Nucleus accumbens (tissue), 56 donors: ENCODE measurements at regions not wholly inside any gene's neighbourhood (a gene's known extent, or its start where the extent isn't known, plus 50 kb on each side); places are given as distances from the start of the nearest gene placed in this dataset.

Source experiments
- DNase-seq, 56 donors: peaks; one replicate each; lab custom pipeline; 2025; lab: John Stamatoyannopoulos, UW

- no peak for DNase-seq
These were observed 343.7 kb downstream of the GLRX3 start for GRCh38 chr10:130479926-130480325.

DNA sequence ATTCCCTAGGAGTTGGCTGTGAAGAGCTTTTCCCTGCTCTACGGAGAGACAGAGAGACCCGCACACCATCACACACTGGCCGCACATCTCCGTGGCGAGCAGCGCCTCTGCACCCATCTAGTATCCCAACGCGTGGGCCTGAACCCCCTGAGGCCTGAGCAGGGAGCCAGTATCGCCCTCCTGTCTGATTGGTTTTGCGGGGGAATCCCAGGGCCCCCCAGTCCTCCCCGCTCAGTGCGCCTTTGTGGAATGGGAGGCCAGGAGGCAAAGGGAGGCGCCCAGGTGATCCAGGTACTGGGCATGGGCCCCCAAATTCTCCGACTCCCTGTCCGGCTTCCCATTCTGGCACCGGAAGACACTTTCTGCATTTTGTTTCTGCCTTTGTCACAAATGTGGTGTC lies 344.3 kb downstream of the GLRX3 start:
- DNase-seq, result no peak

DNA sequence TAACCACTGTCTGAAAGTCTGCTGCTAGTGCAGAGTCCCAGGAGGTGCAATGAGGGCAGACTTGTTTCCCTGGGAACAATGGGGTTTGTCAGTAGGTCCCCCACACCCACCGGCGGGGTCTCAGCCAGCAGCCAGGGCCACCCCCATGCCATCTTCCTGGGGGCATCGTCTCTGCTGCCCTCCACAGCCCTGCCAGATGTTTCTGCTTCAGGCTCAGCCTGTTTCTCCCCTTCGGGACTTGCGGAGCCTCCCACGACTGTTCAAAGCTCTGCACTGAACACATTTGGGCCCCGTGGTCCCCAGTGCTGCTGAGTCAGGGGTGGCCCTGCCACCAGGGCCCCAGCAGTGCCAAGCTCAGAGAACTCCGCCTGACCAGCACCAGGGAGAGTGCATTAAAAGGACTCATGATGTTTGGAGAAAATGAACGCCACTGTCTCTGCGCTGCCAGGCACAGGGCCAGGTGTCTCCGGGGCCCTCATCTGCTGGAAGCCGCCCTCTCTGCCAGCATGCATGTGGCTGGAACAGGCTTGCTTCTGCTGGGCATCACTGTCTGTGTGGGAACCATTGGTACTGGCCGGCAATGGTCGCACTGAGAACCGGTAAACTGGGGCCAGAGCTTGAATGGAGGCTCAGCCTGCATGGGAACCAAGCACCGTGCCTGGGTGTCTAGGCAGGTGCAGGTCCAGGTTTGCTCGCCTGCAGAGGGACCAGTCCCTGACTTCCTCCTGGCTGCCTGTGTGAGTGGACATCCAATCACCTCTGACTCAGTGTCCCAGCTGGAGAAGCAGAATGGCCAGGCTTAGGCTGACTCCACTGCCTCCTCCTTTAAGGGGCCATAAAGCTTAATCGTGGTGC lies 345.1 kb downstream of the GLRX3 start:
- peak in 1 of 56 donors; percentile 10 for DNase-seq

DNA sequence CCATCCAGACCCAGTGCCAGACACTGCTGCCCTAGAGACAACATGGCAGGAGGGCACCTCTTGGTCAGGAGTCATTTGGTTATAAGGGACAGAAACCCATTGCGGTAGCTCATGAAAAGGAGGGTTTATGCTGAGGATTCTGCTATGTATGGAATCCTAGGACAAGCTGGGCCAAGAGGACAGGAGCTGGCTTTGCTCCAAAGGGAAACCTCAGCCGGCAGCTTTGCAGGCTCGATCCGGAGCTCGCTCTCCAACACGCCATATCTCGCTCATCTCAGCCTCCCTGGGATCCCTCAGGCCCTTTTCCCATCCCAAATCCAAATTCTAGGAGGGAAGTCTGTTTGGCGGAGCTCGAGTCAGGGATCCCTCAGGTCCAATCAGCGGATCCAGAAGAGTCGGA lies 345.7 kb downstream of the GLRX3 start:
- DNase-seq, result no peak

DNA sequence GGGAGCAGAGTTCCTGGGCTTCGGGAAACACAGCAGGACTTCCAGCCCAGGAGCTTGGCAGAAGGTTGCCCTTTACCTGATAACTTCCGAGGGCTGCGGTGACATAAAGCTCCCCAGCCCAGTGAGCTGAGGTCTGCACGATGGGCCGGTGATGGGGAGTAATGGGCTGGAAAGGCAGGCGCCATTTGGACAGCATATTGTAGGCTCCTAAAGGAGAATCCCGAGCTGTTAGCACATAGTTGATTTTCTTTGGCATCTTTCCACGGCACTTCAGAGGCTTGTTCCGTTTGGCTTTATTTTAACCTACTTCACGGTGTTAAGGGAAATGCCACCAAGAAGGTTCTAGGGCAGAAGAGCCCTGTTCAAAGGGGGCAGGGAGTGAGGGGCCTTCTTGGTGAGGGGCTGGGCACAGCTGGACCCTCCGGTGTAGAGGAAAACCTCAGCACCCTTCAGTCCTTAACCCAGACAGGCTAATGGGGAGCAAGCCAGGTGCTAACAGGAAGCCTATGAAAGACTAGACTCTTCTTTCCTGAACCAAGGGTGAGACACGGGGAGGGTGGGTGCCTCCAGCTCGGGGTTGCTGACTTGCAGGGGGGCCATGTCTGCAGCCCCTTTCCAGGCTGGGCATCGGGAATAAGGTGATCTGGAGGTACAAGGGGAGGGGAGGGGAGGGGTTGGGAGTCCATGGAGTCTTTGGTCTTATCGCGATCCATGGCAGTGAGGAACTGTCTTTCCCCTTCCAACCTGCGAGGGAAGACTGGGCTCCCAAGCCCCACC lies 347.7 kb downstream of the GLRX3 start:
- no peak for DNase-seq

DNA sequence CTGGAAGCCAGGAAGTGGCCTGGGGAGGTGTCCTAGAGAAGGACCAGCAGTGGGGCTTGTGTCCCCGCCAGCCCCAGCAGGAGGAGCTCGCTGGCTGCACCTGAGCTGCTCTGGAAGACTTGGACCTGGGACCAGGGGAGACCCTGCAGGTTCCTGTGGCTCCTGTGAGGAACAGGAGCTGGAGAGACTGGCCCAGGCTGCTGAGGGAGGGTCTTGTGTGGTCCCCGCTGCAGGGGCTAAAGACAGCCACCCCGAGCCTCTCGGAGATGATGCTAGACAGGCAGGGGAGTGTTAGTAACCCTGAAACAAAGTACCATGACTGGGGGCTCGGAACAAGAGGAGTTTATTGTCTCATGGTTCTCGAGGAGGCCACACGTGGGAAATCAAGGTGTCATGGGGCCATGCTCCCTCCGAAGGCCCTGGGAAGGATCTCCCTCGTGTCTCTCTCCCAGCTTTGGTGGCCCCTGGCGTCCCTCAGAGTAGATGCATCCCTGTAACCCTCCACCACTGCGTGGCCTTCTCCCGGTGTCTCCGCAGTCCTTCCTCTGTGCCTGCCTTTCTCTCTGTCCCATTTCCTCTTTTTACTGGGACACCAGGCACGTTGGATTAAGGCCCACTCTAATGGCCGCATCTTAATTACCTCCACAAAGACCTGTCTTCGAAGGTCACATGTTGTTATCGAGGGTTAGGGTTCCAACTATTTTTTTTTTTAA lies 348.4 kb downstream of the GLRX3 start:
- DNase-seq, result no peak

DNA sequence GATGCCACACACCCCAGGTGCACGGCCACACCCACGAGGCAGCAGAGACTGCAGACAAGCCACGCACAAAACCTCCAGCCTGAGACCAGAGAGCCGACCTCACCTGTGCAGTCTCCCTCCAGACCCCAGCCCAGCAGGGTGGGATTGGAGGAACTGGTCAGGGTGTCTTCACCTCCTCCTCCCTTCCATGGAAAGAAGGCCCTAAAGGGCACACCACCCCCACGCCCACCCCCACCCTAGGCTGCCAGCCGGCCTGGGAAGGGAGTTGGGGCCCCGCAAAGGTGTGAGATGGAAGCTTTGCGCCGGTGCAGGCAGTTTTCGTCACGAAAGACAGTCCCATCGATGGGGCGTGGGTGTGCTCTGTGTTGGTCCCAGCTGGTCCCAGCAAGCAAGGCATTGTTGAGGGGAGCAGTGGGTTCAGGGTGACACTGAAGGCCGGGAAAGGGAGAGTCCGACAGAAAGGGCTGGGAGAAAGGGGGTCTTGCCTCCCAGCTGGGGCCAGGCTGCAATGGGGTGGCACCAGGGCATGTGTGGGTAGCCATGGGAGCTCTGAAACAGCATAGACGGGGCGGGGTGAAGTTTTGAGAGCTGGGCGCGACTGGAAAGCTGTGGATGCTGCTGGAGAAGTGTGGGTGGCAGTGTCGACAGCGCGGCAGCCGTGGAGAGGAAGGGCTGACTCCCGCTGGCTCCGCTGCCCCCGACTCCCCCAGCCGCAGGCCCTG lies 349.2 kb downstream of the GLRX3 start:
- peak in 1 of 56 donors; percentile 3 for DNase-seq

- DNase-seq, result no peak
These were observed 350.0 kb downstream of the GLRX3 start for GRCh38 chr10:130485958-130486895.

DNA sequence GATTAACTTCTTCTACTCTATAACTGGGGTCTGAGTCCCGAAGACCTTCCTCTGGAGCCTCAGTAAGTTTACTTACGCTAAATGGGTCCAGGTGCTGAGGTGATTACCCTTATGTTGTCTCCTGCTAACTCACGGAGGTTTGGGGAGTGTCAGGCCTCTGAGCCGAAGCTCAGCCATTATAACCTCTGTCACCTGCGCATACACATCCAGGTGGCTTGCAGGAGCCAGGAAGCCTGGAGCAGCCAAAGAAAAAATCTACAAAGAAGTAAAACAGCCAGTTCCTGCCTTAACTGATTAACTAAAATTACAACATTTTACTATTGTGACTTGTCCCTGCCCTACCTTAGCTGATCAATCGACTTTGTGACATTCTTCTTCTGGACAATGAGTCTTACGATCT lies 350.7 kb downstream of the GLRX3 start:
- DNase-seq, result no peak

GRCh38 chr10:130487566-130487965 lies 351.4 kb downstream of the GLRX3 start:
- no peak for DNase-seq

DNA sequence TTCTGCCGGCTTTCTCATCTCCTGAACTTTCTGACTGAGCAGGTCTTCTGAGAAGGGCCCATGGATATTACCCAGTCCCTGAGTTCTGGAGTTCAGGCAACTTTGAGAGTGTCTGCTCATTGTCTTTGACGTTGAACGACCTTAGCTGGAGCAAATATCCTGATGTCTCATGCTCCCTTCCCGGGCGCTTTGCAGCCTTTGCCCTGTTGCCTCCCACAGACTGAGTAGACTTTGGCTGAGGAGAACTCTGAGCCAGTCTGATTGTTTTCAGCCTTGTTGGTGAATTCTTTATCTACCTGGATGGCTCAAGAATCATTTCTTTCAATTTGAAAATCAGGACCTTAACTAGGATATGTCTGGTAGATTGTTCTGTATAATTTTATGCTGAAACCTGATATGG lies 353.7 kb downstream of the GLRX3 start:
- DNase-seq, result no peak

- no peak for DNase-seq
These were observed 355.0 kb downstream of the GLRX3 start for GRCh38 chr10:130491011-130491692.

GRCh38 chr10:130491693-130492050 lies 355.5 kb downstream of the GLRX3 start:
- no peak for DNase-seq

DNA sequence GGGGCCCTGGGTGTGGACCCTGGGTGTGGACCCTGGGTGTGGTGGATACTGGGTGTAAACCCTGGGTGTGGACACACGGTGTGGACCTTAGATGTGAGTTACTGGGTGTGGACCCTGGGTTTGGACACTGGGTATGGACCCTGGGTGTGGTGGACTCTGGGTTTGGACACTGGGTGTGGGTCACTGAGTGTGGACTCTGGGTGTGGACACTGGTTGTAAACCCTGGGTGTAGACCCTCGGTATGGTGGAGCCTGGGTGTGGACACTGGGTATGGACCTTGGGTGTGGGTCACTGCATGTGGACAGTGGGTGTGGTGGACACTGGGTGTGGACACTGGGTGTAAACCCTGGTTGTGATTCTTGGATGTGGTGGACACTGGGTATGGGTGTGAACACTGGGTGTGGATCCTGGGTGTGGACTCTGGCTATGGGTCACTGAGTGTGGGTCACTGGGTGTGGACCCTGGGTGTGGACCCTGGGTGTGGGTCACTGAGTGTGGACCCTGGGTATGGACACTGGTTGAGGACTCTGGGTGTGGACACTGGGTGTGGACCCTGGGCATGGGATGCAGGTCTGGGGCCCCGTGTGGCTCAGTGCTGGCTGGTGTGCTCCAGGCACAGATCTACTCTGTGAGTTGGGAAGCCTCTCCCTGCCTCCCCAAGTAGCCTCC lies 356.2 kb downstream of the GLRX3 start:
- DNase-seq, result no peak

DNA sequence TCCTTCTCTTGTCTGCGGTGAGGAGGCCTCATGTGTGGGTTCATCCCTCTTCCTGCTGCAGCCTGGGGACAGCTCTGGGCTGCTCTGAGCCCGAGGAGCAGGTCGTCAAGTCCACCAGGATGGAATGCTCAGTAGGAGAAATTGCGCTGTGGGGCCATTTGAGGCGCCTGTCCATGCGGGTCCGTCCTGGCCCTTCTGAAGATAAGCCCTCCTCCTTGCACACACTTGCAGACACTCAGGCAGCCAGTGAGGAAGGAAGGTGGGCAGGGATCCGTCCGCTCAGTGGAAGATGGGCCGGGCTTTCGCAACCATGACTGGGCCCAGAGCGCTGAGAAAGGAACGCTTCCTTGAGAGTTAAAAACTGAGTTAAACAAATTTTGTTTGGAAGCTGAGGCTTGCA lies 356.8 kb downstream of the GLRX3 start:
- DNase-seq, result no peak

GRCh38 chr10:130493446-130494145 lies 357.4 kb downstream of the GLRX3 start:
- no peak for DNase-seq

- no peak for DNase-seq
These were observed 359.1 kb downstream of the GLRX3 start for GRCh38 chr10:130495116-130495862.
